ENCODE measurements at regions not wholly inside any gene's neighbourhood (a gene's known extent, or its start where the extent isn't known, plus 50 kb on each side); places are given as distances from the start of the nearest gene placed in this dataset.

DNA sequence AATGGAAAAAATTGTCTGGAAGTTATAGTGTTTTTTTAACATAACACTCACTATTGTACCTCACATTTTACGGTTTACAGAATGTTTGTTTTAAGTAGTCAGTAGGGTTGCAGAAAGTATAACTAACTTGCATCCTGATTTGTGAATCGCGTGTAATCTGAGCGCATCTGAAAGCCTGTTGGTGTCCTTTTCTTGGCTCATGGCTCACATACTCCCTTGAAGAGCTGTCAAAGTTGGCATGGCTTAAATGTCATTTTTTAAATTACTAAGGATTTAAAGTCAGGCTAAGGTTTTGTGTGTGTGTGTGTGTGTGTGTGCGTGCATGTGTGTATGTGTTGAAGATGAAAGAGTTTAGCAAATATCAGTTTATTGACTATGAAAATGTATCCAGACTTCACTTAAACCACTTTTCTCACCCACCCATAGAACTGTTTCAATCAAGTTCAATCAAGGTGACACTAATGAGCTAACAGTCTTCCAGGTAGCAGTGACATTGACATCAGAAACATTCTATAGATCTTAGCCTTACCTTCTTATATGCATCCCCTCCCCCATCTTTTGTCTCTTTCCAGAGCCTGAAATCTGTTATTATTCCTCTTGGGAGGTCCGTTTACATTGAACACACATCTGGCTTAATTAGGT, 480.4 kb upstream of the SGCG start (continued):
- TF ChIP-seq KDM1A (IDR thresholded peaks at IDR 0.05; ENCODE audit: borderline replicate concordance, low read length) = no peak
- TF ChIP-seq TCF12 (IDR thresholded peaks at IDR 0.05; ENCODE audit: low read depth, low read length) = no peak
- TF ChIP-seq, protein P1, sequence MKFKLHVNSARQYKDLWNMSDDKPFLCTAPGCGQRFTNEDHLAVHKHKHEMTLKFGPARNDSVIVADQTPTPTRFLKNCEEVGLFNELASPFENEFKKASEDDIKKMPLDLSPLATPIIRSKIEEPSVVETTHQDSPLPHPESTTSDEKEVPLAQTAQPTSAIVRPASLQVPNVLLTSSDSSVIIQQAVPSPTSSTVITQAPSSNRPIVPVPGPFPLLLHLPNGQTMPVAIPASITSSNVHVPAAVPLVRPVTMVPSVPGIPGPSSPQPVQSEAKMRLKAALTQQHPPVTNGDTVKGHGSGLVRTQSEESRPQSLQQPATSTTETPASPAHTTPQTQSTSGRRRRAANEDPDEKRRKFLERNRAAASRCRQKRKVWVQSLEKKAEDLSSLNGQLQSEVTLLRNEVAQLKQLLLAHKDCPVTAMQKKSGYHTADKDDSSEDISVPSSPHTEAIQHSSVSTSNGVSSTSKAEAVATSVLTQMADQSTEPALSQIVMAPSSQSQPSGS (IDR thresholded peaks at IDR 0.05; ENCODE audit: low read length) = no peak
- TF ChIP-seq SP4 (IDR thresholded peaks at IDR 0.05; ENCODE audit: low read length) = no peak
- no peak for TF ChIP-seq SIRT6 (IDR thresholded peaks at IDR 0.05; ENCODE audit: low read length)
